ENCODE measurements at regions not wholly inside any gene's neighbourhood (a gene's known extent, or its start where the extent isn't known, plus 50 kb on each side); places are given as distances from the start of the nearest gene placed in this dataset.

GRCh38 chr9:95669253-95669652 is 152.5 kb upstream of the PTCH1 start:
- ATAC-seq = no peak
- Mint-ChIP-seq H3K4me3 (no peak overlapping the region), H3K4me1 (ENCODE audit: low read depth) (no peaks in the 10 kb centered on the region), H3K36me3 (ENCODE audit: low read depth) (no peaks in the 10 kb centered on the region), H3K27ac (no peak overlapping the region), H3K9me3 (no peaks in the 10 kb centered on the region), H3K27me3 (peaks cover 22% of the 10 kb centered on the region)
- no peak for TF ChIP-seq CTCF (IDR thresholded peaks at IDR 0.05)
- ChIA-PET POLR2A (no interaction called here), CTCF (interaction anchor here (0.6 kb wide), 1 partner anchor 23 kb away, joined by 3 read pairs; no protein-coding TSS in a partner anchor)
- DNase-seq = no peak
- intact Hi-C loops (cut with micrococcal nuclease) = no loop called here

GRCh38 chr9:95667789-95668188 is 151.0 kb upstream of the PTCH1 start:
- Mint-ChIP-seq H3K27me3 (peaks cover 22% of the 10 kb centered on the region), H3K9me3 (no peaks in the 10 kb centered on the region), H3K4me3 (no peak overlapping the region), H3K4me1 (ENCODE audit: low read depth) (no peaks in the 10 kb centered on the region), H3K36me3 (ENCODE audit: low read depth) (no peaks in the 10 kb centered on the region), H3K27ac (no peak overlapping the region)
- POLR2A ChIA-PET = no interaction called here
- no peak for TF ChIP-seq CTCF (IDR thresholded peaks at IDR 0.05)
- intact Hi-C loops (cut with micrococcal nuclease) = no loop called here
- DNase-seq (no peak), ATAC-seq (no peak)
- CTCF ChIA-PET = no interaction called here

- Mint-ChIP-seq H3K36me3 (ENCODE audit: low read depth) (no peaks in the 10 kb centered on the region), H3K27ac (no peak overlapping the region), H3K4me3 (no peak overlapping the region), H3K27me3 (peaks cover 22% of the 10 kb centered on the region), H3K4me1 (ENCODE audit: low read depth) (no peaks in the 10 kb centered on the region), H3K9me3 (no peaks in the 10 kb centered on the region)
- CTCF ChIA-PET = no interaction called here
- no peak for TF ChIP-seq CTCF (IDR thresholded peaks at IDR 0.05)
- ATAC-seq (no peak), DNase-seq (no peak)
- intact Hi-C loops (cut with micrococcal nuclease) = no loop called here
- POLR2A ChIA-PET = no interaction called here
Observed at GRCh38 chr9:95666785-95667155, 150.0 kb upstream of the PTCH1 start.

GRCh38 chr9:95666096-95666784 is 149.5 kb upstream of the PTCH1 start:
- H3K4me1 Mint-ChIP-seq (ENCODE audit: low read depth) = no peaks in the 10 kb centered on the region
- peaks cover 22% of the 10 kb centered on the region for H3K27me3 Mint-ChIP-seq
- intact Hi-C loops (cut with micrococcal nuclease) = no loop called here
- H3K4me3 Mint-ChIP-seq = no peak overlapping the region
- no peaks in the 10 kb centered on the region for H3K9me3 Mint-ChIP-seq
- ChIA-PET POLR2A (no interaction called here), CTCF (no interaction called here)
- H3K27ac Mint-ChIP-seq = no peak overlapping the region
- ATAC-seq = no peak
- no peak for TF ChIP-seq CTCF (IDR thresholded peaks at IDR 0.05)
- no peak for DNase-seq
- no peaks in the 10 kb centered on the region for H3K36me3 Mint-ChIP-seq (ENCODE audit: low read depth)

- ChIA-PET CTCF (no interaction called here), POLR2A (no interaction called here)
- H3K4me1 Mint-ChIP-seq (ENCODE audit: low read depth) = peaks cover 2% of the 10 kb centered on the region
- intact Hi-C loops (cut with micrococcal nuclease) = no loop called here
- ATAC-seq (no peak), DNase-seq (no peak)
- no peak overlapping the region for H3K27ac Mint-ChIP-seq
- H3K27me3 Mint-ChIP-seq = peaks cover 5% of the 10 kb centered on the region
- peaks cover 4% of the 10 kb centered on the region for H3K9me3 Mint-ChIP-seq
- no peak overlapping the region for H3K4me3 Mint-ChIP-seq
- TF ChIP-seq CTCF (IDR thresholded peaks at IDR 0.05) = no peak
- no peaks in the 10 kb centered on the region for H3K36me3 Mint-ChIP-seq (ENCODE audit: low read depth)
Observed at GRCh38 chr9:95653246-95653645, 136.5 kb upstream of the PTCH1 start.
